ENCODE measurements at regions not wholly inside any gene's neighbourhood (a gene's known extent, or its start where the extent isn't known, plus 50 kb on each side); places are given as distances from the start of the nearest gene placed in this dataset.

GRCh38 chr21:26698416-26698815 is 125.3 kb upstream of the CYYR1 start:
- no peak for TF ChIP-seq POLR2A (IDR thresholded peaks at IDR 0.05; ENCODE audit: low read length)
- no peak for TF ChIP-seq GATA1 (IDR thresholded peaks at IDR 0.05; ENCODE audit: low read depth, low read length)
